ENCODE measurements at regions not wholly inside any gene's neighbourhood (a gene's known extent, or its start where the extent isn't known, plus 50 kb on each side); places are given as distances from the start of the nearest gene placed in this dataset.

DNA sequence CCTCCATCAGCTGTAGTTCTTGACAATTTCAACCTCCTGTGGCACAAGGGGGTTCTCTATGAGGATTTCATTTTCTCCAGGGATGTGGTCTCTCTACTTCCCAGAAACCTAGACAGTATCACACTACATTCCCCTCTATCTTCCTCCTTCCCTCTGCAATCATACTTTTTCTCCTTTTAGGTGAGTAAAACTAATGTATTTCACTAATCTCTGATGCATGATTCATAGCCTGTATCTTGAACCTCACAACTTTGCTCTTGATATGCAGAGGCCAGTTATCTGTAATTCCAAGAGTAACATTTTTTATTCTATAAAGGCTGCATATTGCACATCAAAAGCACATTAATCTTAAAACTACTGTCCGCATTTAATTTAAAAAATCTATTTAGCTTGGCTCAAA is 449.6 kb downstream of the RFPL4B start:
- TF ChIP-seq, protein P1, sequence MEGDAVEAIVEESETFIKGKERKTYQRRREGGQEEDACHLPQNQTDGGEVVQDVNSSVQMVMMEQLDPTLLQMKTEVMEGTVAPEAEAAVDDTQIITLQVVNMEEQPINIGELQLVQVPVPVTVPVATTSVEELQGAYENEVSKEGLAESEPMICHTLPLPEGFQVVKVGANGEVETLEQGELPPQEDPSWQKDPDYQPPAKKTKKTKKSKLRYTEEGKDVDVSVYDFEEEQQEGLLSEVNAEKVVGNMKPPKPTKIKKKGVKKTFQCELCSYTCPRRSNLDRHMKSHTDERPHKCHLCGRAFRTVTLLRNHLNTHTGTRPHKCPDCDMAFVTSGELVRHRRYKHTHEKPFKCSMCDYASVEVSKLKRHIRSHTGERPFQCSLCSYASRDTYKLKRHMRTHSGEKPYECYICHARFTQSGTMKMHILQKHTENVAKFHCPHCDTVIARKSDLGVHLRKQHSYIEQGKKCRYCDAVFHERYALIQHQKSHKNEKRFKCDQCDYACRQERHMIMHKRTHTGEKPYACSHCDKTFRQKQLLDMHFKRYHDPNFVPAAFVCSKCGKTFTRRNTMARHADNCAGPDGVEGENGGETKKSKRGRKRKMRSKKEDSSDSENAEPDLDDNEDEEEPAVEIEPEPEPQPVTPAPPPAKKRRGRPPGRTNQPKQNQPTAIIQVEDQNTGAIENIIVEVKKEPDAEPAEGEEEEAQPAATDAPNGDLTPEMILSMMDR (IDR thresholded peaks at IDR 0.05; ENCODE audit: insufficient read depth, low read length, missing control alignments), result no peak
- H3K4me3 ChIP-seq (ENCODE audit: low read depth, low read length), result no peak overlapping the region
- no peak for DNase-seq (ENCODE audit: low read depth, low spot score)
- CTCF ChIA-PET, result no interaction called here
- POLR2A ChIA-PET, result no interaction called here

DNA sequence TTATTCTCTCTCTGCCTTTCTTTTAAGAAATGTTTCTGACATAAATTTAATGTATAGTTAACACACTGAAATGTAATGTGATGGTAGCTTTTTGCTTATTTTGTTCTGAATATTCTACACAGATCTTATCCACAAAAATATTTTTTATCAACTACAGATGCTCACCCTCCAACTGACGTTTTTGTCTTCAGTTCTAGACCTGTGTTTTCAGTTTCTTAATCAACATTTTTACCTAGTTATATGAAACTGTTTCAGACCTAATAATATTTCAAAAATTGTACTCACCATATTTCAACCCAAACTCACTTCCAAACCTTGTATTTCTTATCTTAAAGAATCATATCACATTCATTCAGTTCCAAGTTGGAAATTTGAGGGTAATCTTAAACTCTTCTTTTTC is 452.8 kb downstream of the RFPL4B start:
- ChIA-PET CTCF (interaction anchor here (1.0 kb wide), 1 partner anchor 20 kb away, joined by 3 read pairs; no protein-coding TSS in a partner anchor), POLR2A (no interaction called here)
- TF ChIP-seq, protein P1 (IDR thresholded peaks at IDR 0.05; ENCODE audit: insufficient read depth, low read length, missing control alignments), result no peak
- H3K4me3 ChIP-seq (ENCODE audit: low read depth, low read length), result no peak overlapping the region
- no peak for DNase-seq (ENCODE audit: low read depth, low spot score)

DNA sequence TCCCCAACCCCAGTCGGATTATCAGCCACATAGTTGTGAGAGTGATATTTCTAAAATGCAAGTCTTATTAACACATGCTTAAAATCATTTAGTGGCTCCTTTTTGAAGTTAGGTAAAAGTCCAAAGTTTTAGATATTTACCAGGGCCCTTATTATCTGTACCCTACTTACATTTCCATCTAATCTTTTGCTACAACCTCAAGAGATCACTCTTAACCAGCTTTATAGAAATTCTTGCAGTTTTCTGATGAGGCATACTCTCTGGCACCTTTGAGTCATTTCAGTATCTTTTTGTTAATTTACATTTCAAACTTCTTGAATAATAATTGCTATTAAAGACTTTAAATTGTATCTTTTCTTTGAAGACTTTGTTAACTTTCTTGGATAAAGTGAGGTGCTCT is 453.3 kb downstream of the RFPL4B start:
- ChIA-PET CTCF (interaction anchor here (1.0 kb wide), 3 partner anchors 11 to 1136 kb away, joined by 3 read pairs; no protein-coding TSS in a partner anchor), POLR2A (no interaction called here)
- H3K4me3 ChIP-seq (ENCODE audit: low read depth, low read length), result no peak overlapping the region
- TF ChIP-seq, protein P1 (IDR thresholded peaks at IDR 0.05; ENCODE audit: insufficient read depth, low read length, missing control alignments), result no peak
- no peak for DNase-seq (ENCODE audit: low read depth, low spot score)

DNA sequence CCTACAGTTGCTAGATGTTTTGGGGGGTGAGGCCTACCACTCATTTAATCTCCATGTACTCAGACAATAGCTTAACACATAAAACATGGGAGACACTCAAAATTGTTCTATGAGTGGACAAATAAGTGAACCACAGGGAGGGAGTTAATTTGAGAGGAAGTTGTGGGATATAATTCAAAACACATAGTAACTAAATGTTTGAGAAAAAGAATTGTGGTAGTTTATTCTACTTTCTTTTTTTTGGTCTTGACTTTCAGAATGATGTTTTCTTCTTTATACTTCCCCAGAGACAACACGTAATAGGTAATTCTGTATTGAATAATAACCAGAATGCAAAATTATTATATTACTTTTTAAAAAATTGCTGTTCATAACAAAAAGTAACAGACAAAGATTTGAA is 453.8 kb downstream of the RFPL4B start:
- ChIA-PET POLR2A (no interaction called here), CTCF (interaction anchor here (1.0 kb wide), 2 partner anchors 11 to 1136 kb away, joined by 3 read pairs; no protein-coding TSS in a partner anchor)
- TF ChIP-seq, protein P1 (IDR thresholded peaks at IDR 0.05; ENCODE audit: insufficient read depth, low read length, missing control alignments), result no peak
- no peak overlapping the region for H3K4me3 ChIP-seq (ENCODE audit: low read depth, low read length)
- no peak for DNase-seq (ENCODE audit: low read depth, low spot score)

DNA sequence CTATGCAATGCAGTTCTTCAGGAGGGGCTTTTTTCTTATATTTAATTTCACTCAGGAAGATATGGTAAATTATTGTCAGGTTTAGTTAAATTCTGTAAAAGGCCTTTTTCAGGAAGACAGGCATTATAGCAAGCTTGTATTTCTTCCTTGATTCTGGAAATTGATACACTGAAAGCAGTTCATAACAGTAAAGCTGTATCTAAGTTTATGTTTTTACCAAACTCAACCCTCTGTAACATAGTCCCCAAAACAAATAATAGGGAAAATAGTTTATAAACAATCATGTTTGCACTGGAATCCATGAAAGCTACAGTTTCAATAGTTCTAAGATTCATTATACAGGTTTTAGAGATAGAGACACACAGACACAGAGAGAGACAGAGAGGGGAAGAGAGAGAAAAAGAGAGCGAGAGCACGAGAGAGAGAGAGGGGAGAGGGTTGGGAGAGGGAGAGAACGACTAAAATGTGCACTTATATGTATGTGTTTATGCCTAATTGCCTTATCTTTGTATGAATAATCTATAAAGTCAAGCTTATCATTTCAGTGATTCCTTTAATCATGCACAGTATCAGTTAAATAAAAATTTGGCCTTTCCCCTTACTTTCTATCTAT is 454.4 kb downstream of the RFPL4B start:
- TF ChIP-seq, protein P1 (IDR thresholded peaks at IDR 0.05; ENCODE audit: insufficient read depth, low read length, missing control alignments), result no peak
- ChIA-PET CTCF (interaction anchor here (1.0 kb wide), 3 partner anchors 77 to 1135 kb away, joined by 3 read pairs; no protein-coding TSS in a partner anchor), POLR2A (no interaction called here)
- H3K4me3 ChIP-seq (ENCODE audit: low read depth, low read length), result no peak overlapping the region
- no peak for DNase-seq (ENCODE audit: low read depth, low spot score)

DNA sequence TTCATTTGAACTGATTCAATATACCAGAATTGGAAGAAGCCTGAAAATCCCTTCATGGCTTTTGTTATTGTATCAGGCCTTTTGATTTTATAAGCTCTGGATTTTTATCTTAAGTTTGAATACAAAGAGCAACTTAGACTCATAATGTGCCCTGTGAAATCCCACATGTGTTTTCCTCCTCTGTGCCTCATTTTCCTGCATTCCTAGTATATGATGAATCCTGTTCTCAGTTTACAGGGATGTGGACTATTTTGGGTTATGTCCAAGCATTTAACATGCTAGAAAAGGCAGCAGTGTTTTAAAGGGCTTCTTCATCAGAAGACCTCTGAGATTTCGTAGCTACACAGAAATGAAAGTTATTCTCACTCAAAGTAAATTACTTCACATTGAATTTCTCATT is 455.0 kb downstream of the RFPL4B start:
- DNase-seq (ENCODE audit: low read depth, low spot score), result peak; percentile 67

More for the DNA sequence above, 455.0 kb downstream of the RFPL4B start:
- no peak overlapping the region for H3K4me3 ChIP-seq (ENCODE audit: low read depth, low read length)
- ChIA-PET POLR2A (no interaction called here), CTCF (interaction anchor here (1.0 kb wide), 2 partner anchors 76 to 1056 kb away, joined by 3 read pairs; no protein-coding TSS in a partner anchor)
- TF ChIP-seq, protein P1 (IDR thresholded peaks at IDR 0.05; ENCODE audit: insufficient read depth, low read length, missing control alignments), result no peak
